GM18907 (cell line): ENCODE measurements at regions not wholly inside any gene's neighbourhood (a gene's known extent, or its start where the extent isn't known, plus 50 kb on each side); places are given as distances from the start of the nearest gene placed in this dataset.

Experiments
- ATAC-seq: cut with Tn5 transposase; IDR thresholded peaks from one replicate; pipeline ENCODE4 v1.9.1; 2021; ENCODE audit warnings: mild to moderate bottlenecking, moderate library complexity; ENCODE audit not compliant: unreplicated experiment

DNA sequence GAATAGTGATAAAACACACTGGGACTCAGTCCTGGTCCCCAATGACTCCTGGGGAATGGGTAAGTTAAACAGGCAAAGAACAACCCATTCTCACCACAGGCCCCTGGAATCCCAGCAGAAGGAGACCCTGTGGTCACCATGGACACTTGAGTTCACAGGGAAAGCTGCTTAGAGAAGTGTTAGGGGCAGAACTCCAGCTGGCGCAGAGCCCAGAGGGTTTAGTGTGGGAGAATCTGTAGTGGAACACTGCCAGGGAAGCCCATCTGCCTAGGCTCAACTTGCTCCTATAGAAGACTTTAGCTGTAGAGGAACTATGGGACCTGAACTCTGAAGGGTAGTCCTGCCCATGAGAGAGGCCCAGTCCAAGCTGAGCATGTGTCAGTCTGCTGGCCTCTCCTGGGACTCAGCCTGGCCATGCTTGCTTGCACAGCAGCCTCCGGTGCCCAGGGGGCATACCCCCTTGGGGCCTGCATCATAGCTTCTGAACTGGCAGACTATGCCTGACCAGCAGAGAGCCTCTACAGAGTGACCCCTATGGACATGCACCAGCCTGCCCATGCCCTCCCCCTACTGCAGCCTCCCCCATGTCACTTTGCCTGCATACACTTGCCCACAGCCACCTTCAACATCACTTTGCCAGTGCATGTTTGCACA is 343.5 kb downstream of the IDS start:
- ATAC-seq, result no peak

DNA sequence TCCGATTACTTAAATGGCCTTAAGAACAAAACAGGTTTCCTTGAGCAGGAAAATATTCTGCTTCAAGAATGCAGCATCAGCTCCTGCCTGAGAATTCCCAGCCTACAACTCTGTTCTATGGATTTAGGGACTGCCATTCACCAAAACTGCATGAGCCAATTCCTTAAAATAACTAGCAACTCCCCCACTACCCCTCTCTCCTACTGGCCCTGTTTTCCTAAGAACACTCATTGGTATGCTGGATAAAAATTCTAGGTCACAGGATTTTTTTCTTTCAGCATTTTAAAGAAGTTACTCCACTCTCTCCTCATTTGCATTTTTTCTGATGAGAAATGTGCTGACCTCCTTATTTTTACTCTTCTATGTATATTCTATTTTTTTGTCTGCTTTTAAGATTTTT is 347.1 kb downstream of the IDS start:
- ATAC-seq, result no peak

DNA sequence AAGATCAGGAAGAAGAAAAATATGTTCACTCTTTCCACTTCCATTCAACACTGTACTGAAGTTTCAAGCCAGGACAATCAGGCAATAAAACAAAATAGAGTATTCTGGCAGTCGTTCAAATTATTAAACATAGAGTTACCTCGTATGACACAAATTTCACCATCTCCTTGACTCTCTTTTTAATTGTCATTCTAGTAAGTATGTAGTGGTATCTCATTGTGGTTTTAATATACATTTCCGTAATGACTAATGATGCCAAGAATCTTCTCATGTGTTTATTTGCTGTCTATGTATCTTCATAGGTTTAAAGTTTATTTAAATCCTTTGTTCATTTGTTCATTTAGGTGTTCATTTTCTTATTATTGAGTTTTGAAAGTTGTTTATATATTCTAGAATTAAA is 352.2 kb downstream of the IDS start:
- no peak for ATAC-seq

DNA sequence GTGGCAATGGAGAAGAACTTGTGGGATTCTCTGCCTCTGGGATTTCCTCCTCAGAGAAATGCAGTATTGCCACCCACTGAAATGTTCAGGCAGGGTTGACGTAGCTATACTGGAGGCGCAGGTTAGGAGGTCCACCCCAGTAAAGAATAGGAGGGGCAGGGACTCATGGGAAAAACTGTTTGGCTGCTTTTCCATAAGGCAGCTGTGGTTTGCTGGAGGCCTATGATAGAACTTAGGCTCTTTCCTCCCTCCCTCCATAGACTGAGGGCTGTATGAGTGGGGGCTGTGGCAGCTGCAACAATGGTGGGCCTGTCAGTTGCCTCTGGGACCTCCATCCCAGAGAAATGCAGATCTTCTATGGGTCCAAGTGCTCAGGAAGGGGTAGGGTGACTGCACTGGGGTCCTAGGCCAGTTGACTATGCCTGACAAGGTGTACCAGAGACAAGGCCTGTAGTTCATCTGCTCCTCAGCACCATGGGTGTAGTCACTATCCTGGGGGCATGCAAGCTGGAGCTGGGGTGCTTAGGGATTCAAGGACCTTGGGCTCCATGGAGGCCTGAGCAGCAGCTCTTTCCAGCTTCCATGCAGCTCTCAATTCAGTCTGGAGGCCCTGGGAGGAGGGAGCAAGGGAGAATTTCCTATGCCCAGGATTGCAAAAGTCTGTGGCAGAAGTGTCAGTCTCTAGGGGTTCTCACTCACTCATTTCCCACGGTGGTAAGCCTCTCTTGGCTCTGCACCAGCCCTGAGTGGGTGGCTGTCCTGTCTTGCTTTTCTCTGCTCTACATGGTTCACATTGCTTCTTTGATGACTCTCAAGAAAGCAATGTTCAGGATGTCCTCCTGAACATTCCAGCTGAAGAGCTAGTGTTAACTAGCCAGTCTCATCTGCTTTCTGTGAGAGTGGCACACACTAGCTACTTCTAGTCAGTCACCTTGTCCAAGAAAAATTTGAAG is 353.0 kb downstream of the IDS start:
- ATAC-seq, result no peak

DNA sequence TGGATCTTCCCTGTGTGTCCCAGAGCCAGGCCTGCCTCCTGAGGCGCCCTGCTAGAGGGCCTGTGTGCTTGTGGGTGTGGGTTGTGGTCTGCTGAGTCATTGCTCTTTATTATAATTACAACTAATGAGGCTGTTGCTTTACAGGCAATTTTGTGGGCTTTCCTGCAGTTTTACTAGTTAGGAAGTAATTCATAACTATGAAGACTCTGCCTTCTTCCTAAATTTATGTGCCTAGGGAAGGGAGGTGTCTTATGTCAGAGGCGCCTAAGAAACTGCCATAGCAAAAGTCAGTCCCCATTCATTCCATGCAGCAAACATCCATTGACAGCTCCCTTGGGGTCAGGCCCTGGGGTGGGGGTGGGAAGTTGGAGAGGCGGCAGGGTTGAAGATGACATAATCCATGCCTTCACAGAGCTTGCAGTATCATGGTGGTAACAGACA is 359.2 kb downstream of the IDS start:
- ATAC-seq, result peak; percentile 69

DNA sequence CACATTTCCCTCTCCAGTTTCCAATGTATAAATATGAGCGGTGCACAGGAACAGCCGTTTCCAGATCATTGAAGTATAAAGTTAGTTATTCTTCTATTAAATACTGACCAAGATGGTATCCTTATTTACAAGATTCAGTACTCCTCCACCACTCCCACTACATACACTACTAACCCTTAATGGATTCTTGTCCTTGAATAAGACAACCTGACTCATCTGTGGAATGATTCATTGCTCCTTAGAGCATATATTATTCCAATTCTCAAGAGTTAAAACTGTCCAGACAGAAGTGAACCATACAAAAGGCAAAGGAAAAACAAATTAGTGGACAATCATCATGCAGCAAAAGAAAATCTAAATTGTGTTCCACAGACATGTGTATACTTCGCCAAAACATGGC is 373.3 kb downstream of the IDS start:
- no peak for ATAC-seq

DNA sequence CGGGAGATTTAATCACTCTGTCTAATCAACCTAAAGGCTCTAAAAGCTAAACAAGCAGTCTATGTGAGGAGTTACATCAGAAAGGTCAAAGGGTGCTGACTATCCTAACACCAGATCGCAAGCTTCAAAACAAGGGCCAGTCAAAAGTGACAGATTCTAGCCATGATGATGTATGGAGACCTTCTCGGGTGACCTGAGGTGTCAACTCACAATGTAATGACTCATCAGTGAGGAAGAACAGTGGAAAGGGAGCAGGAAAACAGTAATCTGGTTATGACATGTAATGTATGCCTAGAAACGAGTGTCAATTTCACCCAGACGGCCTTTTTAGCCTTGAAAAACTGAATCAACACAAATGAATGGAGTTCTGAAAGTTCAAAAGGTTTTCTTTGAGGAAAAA is 375.3 kb downstream of the IDS start:
- ATAC-seq, result no peak

DNA sequence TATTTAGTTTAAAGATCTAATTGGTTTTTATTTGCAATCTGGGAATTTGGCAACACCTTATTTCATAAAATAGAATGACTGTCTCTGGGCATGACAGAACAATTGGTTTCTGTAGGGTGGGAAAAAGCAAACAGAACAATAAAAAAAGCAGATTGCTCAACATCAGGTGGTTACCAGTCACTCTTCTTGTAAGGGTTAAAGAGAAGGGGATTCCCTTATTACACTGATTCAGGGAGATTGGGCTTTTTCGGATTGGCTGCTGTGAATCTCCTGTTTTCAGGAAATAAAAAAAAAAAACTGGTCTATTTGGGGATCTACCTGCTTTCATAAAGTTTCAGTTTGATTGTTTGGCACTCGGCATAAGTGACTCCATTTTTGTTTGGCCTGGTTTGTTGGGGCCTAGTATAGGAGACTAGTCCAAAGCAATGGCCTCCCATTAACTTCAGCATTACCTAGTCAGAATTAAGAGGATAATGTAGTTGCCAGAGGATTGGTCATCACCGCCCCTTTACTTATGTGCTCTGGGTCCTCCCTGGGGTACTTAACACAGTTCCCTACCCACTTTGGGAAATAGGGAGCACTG is 380.5 kb downstream of the IDS start:
- no peak for ATAC-seq

DNA sequence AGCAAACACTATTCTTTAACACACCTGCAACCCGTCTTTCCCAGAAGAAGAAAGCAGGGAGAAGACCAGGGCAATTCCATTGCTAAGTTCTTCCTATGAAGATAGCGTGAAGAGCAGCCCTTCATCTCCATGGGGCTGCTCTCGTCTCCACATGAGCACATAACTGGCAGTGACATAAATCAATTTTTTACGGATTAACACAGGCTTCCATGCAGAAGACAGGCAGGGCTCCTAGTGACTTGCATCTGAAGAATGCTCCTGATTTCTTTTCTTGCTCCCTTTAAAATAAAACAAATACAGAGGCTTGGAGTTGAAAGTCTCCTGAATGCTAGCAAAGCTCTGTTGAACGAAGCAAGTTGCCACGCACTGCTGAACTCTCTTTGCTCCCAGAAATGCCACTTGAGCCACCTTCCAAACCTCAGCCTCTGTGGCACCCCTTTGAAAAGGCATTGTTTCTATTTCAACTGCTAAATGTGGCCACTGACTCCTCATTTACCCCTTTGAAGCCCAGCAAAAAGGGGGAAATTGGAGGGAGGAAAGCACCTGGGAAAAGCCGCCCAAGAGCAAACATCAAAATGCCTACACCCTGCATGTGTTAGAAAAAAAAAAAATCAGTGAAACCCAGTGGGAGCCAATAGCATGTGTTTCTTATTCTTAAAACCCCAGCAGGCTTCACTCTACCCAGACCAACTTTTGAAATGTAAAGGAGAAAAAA is 383.7 kb downstream of the IDS start:
- no peak for ATAC-seq

DNA sequence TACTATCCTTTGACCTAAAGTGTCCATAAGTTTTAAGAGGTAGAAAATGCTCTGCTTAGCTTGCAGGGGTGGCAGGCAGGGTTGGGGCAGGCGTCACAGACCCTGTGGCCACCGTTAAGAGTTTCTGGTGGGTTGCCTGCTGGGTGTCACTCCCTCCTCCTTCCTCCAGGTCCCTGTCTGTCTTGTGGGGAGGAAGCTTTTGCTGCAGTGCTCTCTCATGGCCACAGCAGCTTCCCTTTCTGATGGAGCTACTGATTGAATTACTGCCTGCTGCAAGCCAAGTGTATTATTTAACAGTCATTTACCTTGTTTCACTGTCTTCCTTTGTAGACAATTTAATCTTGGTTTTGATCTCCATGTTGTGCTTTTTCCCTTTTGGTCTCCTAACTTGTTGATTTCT is 384.6 kb downstream of the IDS start:
- ATAC-seq, result no peak

DNA sequence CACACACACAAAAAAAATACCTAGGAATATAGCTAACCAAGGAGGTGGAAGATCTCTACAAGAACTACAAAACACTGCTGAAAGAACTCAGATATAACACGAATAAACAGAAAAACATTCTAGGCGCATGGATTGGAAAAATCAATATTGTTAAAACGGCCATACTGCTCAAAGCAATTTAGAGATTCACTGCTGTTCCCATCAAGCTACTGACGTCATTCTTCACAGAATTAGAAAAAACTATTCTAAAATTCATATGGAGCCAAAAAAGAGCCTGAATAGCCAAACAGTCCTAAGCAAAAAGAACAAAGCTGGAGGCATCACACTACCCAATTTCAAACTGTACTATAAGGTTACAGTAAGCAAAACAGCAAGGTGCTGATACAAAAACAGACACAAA is 390.2 kb downstream of the IDS start:
- ATAC-seq, result no peak

DNA sequence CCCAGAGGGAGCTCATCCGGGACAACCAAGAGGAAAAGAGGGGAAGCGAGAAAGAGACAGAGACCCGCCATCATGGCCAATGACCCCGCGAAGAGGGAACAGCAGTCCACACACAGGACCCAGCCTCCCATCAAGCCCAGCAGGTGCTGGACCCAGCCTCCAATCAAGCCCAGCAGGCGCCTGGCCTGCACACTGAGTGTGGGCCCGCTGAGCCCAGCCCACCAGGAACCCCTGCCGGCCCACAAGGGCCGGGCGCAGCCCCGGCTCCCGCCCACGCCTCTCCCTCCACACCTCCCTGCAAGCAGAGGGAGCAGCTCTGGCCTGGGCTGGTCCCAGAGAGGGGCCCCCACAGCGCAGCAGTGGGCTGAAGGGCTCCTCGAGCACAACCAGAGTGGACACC is 391.1 kb downstream of the IDS start:
- no peak for ATAC-seq

DNA sequence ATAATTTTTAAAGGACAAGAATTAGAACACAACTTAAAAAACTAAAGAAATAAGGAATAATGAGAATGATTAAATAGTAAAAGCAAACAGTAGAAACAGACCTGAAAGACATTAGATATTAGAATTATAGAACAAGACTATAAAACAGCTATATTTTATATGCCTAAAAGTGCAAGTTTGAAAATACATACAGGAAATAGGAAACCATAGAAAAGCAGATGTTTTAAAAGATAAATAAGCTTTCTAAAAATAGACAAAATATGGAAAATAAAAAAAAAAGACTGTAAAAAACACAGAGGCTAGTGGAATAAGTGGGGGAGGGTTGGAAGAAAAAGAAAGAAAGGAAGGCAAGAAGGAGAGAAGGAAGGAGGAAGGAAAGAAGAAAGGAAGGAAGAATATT is 407.3 kb downstream of the IDS start:
- ATAC-seq, result no peak

DNA sequence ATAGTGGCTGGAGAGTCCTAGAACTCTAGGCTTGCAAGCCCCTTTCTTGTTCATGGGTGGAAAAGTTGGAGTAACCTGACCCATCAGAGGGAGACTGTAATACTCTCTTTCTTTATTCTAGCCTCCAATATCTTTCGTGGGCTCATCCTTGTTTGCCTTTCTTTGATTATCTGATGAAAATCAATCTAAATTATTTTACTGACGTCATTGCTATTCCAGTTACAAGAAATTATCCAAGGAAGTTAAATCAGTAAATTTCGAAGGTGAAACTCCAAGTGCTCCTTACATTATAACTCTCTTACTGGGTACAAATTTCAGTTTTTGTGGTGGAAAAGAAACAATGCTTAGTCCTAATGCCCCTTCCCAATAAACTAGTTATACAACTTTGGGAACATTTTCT is 412.9 kb downstream of the IDS start:
- ATAC-seq, result no peak

DNA sequence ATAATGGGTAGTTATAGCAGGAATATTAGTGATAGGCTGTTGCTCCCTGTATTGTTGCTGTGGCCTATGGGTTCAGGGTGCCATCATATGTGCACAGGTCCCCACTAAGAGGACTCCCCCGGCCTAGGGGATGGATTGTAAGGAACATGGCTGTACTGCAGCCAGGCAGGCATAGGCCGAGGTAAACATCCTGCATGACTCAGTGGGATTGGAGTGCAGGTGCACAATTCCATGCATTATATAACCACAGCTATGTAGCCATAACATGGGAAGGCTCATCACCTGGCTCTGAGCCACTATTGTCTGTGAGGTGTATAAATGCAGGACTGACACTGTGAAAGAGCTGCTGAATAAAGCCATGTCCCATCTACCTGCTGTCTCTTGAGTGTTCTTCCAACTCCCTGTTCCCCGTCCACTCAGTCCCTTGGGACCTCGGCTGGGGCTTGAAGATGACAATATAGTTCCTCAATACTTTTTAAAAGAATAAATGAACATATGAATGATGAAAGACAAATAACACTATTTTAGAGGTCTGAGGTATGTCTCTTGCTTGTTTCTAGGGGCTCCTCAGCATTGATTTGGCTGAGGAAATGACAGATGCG is 425.2 kb downstream of the IDS start:
- no peak for ATAC-seq

DNA sequence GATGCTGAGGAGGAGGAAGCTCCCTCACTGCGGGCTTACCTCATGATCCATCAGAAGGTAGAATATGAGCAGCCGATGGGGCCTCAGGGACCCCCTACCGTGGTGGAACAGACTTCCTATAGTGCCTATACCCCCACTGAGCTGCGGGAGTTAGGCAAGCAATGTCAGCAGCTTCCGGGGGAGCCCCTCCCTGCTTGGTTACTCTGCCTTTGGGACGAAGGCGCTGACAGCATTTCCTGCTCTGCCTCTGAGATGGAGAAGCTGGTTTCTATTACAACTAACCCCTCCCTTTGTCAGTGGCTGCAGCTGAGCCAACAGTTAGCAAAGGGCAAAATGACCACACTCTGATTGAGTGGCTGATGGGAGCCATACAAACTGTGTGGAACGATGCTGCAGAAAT is 430.7 kb downstream of the IDS start:
- ATAC-seq, result peak; percentile 66

DNA sequence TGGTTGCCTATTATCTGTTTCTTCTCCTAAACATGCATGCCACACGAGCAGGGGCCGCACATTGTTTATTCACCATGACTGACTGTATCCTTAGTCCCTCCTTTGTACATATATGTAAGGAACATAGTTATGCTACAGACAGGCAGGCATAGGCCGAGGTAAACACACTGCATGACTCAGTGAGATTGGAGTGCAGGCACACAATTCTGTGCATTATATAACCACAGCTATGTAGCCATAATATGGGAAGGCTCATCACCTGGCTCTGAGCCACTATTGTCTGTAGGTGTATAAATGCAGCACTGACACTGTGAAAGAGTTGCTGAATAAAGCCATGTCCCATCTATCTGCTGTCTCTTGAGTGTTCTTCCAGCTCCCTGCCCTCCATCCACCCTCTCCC is 431.6 kb downstream of the IDS start:
- ATAC-seq, result no peak

DNA sequence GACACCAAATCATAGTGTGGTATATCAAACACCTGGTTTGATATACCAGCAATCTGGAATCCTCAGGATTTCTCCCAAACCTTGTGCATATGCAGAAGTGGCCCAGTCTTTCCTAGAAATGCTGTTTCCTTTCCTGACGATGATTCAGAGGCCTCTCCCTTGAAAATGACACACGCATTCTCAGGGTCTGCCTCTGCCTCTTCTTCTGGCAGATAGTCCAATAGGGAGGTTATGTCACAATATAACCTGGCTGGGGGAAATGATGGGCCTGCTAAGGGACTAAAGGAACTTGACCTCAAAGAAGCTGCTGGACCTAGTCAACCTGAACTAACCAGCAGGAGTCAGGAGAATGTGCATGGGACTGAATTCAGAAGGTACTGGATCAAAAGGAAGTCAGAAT is 435.2 kb downstream of the IDS start:
- ATAC-seq, result no peak

DNA sequence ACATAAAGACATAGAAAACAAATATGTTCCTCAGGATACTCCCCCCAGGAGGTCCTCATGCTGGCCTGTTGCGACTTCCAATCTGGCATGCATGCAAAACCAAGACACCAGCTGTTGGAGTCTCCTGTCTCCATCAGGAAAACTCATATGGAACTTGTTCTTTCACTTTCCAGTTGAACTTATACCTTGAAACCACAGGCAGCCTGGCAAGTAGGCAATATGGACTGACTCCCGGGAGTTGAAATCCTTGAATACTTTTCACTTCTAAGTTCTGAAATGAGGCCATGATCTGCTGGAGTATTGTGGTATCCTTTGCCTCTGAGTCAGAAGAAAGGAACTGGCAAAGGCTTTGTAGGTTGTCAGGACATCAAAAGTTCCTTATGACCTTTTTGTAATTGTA is 444.2 kb downstream of the IDS start:
- no peak for ATAC-seq
